Endothelial cell of umbilical vein (primary cell): ENCODE measurements at regions not wholly inside any gene's neighbourhood (a gene's known extent, or its start where the extent isn't known, plus 50 kb on each side); places are given as distances from the start of the nearest gene placed in this dataset.

Experiments
- BruUV-seq: library from RNA; stranded (reverse); fragments of 400-500 nt; replicated peaks from 2 replicates; lab custom pipeline; 2021; lab: Mats Ljungman, UMichigan
- CTCF ChIA-PET: fragments of 300-600, 350-600 bp; sonication (Branson Sonifier 250); formaldehyde crosslinking; loops from one replicate; lab custom pipeline; 2021; ENCODE audit warnings: antibody characterized with exemption, inconsistent platforms; lab: Charles Lee
- POLR2A ChIA-PET: fragments of 300-600, 350-600 bp; sonication (Branson Sonifier 250); formaldehyde crosslinking; loops from one replicate; lab custom pipeline; 2021; ENCODE audit warnings: antibody characterized with exemption, inconsistent platforms; lab: Charles Lee
- DNase-seq: peaks from one replicate; pipeline ENCODE4 v3.0.0-alpha.2; 2011; ENCODE audit warnings: low read depth, low spot score
- FAIRE-seq: peaks from 2 replicates; lab custom pipeline; 2011; peaks lifted over from hg19 to GRCh38; lab: Jason Lieb, UNC
- H2AFZ ChIP-seq: 2 replicates; pipeline ENCODE4 v1.6.0; 2012; ENCODE audit warnings: low read depth, low read length, control low read depth, inconsistent platforms
- H3K27ac ChIP-seq: 2 replicates; pipeline ENCODE4 v1.5.1; 2011; ENCODE audit warnings: low read depth, mild to moderate bottlenecking, control low read depth, low read length, moderate library complexity; ENCODE audit not compliant: insufficient read depth
- H3K27me3 ChIP-seq, 2 experiments: 2 replicates each; pipeline versions ENCODE4 v1.6.0 to v1.6.1; 2011; ENCODE audit warnings: low read length in 2 of 2, mixed read lengths in 1 of 2; ENCODE audit not compliant: control insufficient read depth in 2 of 2, insufficient read depth in 2 of 2
- H3K36me3 ChIP-seq, 2 experiments: 2 replicates in 1 of 2; 3 replicates in 1 of 2; pipeline ENCODE4 v1.5.1; 2011; ENCODE audit warnings: low read length in 2 of 2, mild to moderate bottlenecking in 1 of 2, moderate library complexity in 1 of 2; ENCODE audit not compliant: control insufficient read depth in 2 of 2, insufficient read depth in 2 of 2; ENCODE audit errors: extremely low read depth in 1 of 2
- H3K4me1 ChIP-seq: 3 replicates; pipeline ENCODE4 v1.5.1; 2011; ENCODE audit warnings: mild to moderate bottlenecking, low read length; ENCODE audit not compliant: control insufficient read depth, insufficient read depth; ENCODE audit errors: extremely low read depth
- H3K4me2 ChIP-seq: 2 replicates; pipeline ENCODE4 v1.6.1; 2011; ENCODE audit warnings: low read length, control low read depth, mixed read lengths; ENCODE audit not compliant: insufficient read depth
- H3K4me3 ChIP-seq, 3 experiments: fragments of 200-600 bp in 1 of 3; sonication (generic), shearing (Covaris generic) in 1 of 3; replicated peaks in 1 of 3; 2 replicates each; pipeline ENCODE4 v1.5.1; 2011 to 2016; ENCODE audit warnings: control low read depth in 3 of 3, low read length in 3 of 3, mild to moderate bottlenecking in 2 of 3, inconsistent platforms in 1 of 3, low read depth in 1 of 3, moderate library complexity in 1 of 3; ENCODE audit not compliant: insufficient read depth in 1 of 3
- H3K79me2 ChIP-seq: 2 replicates; pipeline ENCODE4 v1.6.0; 2012; ENCODE audit warnings: low read length, inconsistent platforms; ENCODE audit not compliant: control insufficient read depth, insufficient read depth
- H3K9ac ChIP-seq: replicated peaks from 2 replicates; pipeline ENCODE3; 2011; ENCODE audit warnings: low read length, control low read depth; ENCODE audit not compliant: insufficient read depth; ENCODE audit errors: extremely low read depth
- H3K9me1 ChIP-seq: replicated peaks from 3 replicates; pipeline ENCODE4 v1.6.0; 2011; ENCODE audit warnings: mild to moderate bottlenecking, low read length; ENCODE audit not compliant: control insufficient read depth, insufficient read depth; ENCODE audit errors: extremely low read depth
- H3K9me3 ChIP-seq: replicated peaks from 2 replicates; pipeline ENCODE4 v1.5.1; 2012; ENCODE audit warnings: low read length, inconsistent platforms; ENCODE audit not compliant: control insufficient read depth, insufficient read depth
- H4K20me1 ChIP-seq: replicated peaks from 2 replicates; pipeline ENCODE3; 2011; ENCODE audit warnings: mild to moderate bottlenecking, low read length; ENCODE audit not compliant: control insufficient read depth, insufficient read depth; ENCODE audit errors: extremely low read depth
- EZH2 ChIP-seq: IDR thresholded peaks from 2 replicates; pipeline ENCODE4 v1.6.1; 2012; ENCODE audit warnings: borderline replicate concordance, low read depth, mild to moderate bottlenecking, moderate library complexity, low read length, inconsistent platforms; ENCODE audit not compliant: severe bottlenecking
- FOS ChIP-seq: IDR thresholded peaks from 2 replicates; pipeline ENCODE4 v1.6.1; 2011; ENCODE audit warnings: mild to moderate bottlenecking, low read length, moderate library complexity, borderline replicate concordance; ENCODE audit not compliant: insufficient read depth
- GATA2 ChIP-seq: IDR thresholded peaks from 2 replicates; pipeline ENCODE4 v1.7.0; 2011; ENCODE audit warnings: low read depth, mild to moderate bottlenecking, moderate library complexity, mixed read lengths, low read length; ENCODE audit not compliant: insufficient read length, insufficient read depth
- JUN ChIP-seq: IDR thresholded peaks from 2 replicates; pipeline ENCODE4 v1.6.1; 2011; ENCODE audit warnings: borderline replicate concordance, low read depth; ENCODE audit not compliant: insufficient read length, insufficient read depth
- MYC ChIP-seq: IDR thresholded peaks from one replicate; pipeline ENCODE4 v1.6.1; 2011; ENCODE audit warnings: mild to moderate bottlenecking, low read depth, low read length
- POLR2A ChIP-seq: IDR thresholded peaks from 2 replicates; pipeline ENCODE4 v1.6.1; 2012; ENCODE audit warnings: low read depth, mild to moderate bottlenecking, control low read depth, low read length
- POLR2AphosphoS5 ChIP-seq: IDR thresholded peaks from 2 replicates; pipeline ENCODE4 v1.6.1; 2012; ENCODE audit warnings: low read depth, mild to moderate bottlenecking, control low read depth, low read length, moderate library complexity; ENCODE audit not compliant: insufficient read depth
- dilution Hi-C: fragments of 300-500 bp; cut with MboI; formaldehyde crosslinking; loops from one replicate; pipeline ENCODE4 v1.15.0; 2019; ENCODE audit warnings: low sequenced_read_pairs; ENCODE audit not compliant: extremely low pct_ligation_motif_present
- intact Hi-C: fragments of 100-400 bp; cut with micrococcal nuclease; formaldehyde crosslinking; loops from one replicate; pipeline ENCODE4 v1.10.0; 2022
- TF ChIP-seq, protein P1 (sequence below), 2 donors: IDR thresholded peaks; 1 replicate in 1 of 2; 2 replicates in 1 of 2; pipeline ENCODE4 v1.5.1; 2011; ENCODE audit warnings: low read length in 2 of 2, mild to moderate bottlenecking in 2 of 2, moderate library complexity in 2 of 2, control low read depth in 1 of 2, inconsistent platforms in 1 of 2, low read depth in 1 of 2; ENCODE audit not compliant: insufficient read depth in 1 of 2; ENCODE audit errors: extremely low read depth in 1 of 2
- TF ChIP-seq, protein P2 (sequence below): IDR thresholded peaks from 2 replicates; pipeline ENCODE4 v1.6.1; 2011; ENCODE audit not compliant: insufficient read depth, insufficient read length

- intact Hi-C loops (no loop called here), dilution Hi-C loops (no loop called here)
- H4K20me1 ChIP-seq = no peaks in the 10 kb centered on the region
- H3K79me2 ChIP-seq = no peaks in the 10 kb centered on the region
- DNase-seq (no peak), FAIRE-seq (no peak)
- H3K9me3 ChIP-seq = no peaks in the 10 kb centered on the region
- ChIA-PET CTCF (no interaction called here), POLR2A (no interaction called here)
- H3K4me2 ChIP-seq = no peak overlapping the region
- no peak overlapping the region for H3K4me3 ChIP-seq
- BruUV-seq = no TSS peak
- no peak overlapping the region for H3K27ac ChIP-seq
- H3K9ac ChIP-seq = no peak overlapping the region
- no peak overlapping the region for H2AFZ ChIP-seq
- no peaks in the 10 kb centered on the region for H3K27me3 ChIP-seq
- H3K4me1 ChIP-seq = no peaks in the 10 kb centered on the region
- TF ChIP-seq POLR2AphosphoS5 = no peak
- TF ChIP-seq EZH2 = no peak
- TF ChIP-seq, protein P1, sequence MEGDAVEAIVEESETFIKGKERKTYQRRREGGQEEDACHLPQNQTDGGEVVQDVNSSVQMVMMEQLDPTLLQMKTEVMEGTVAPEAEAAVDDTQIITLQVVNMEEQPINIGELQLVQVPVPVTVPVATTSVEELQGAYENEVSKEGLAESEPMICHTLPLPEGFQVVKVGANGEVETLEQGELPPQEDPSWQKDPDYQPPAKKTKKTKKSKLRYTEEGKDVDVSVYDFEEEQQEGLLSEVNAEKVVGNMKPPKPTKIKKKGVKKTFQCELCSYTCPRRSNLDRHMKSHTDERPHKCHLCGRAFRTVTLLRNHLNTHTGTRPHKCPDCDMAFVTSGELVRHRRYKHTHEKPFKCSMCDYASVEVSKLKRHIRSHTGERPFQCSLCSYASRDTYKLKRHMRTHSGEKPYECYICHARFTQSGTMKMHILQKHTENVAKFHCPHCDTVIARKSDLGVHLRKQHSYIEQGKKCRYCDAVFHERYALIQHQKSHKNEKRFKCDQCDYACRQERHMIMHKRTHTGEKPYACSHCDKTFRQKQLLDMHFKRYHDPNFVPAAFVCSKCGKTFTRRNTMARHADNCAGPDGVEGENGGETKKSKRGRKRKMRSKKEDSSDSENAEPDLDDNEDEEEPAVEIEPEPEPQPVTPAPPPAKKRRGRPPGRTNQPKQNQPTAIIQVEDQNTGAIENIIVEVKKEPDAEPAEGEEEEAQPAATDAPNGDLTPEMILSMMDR (IDR thresholded peaks at IDR 0.05; ENCODE audit: extremely low read depth in 1 of 2, insufficient read depth in 1 of 2, low read depth in 1 of 2, low read length in 2 of 2) = no peak
- TF ChIP-seq FOS = no peak
- TF ChIP-seq JUN = no peak
- TF ChIP-seq POLR2A = no peak
- TF ChIP-seq, protein P2, sequence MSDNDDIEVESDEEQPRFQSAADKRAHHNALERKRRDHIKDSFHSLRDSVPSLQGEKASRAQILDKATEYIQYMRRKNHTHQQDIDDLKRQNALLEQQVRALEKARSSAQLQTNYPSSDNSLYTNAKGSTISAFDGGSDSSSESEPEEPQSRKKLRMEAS = no peak
- TF ChIP-seq MYC = no peak
- TF ChIP-seq GATA2 = no peak
- no peaks in the 10 kb centered on the region for H3K9me1 ChIP-seq
- no peaks in the 10 kb centered on the region for H3K36me3 ChIP-seq
Observed at GRCh38 chr7:97307521-97308108, 190.1 kb downstream of the SDHAF3 start.
